H1 (cell line): ENCODE measurements at regions not wholly inside any gene's neighbourhood (a gene's known extent, or its start where the extent isn't known, plus 50 kb on each side); places are given as distances from the start of the nearest gene placed in this dataset.

Experiments
- CTCF ChIA-PET: fragments of 300-600 bp; sonication (Branson Sonifier 250); formaldehyde crosslinking; loops from one replicate; lab custom pipeline; 2021; ENCODE audit not compliant: partially characterized antibody; lab: Charles Lee
- POLR2A ChIA-PET: fragments of 300-600 bp; sonication (Branson Sonifier 250); formaldehyde crosslinking; loops from one replicate; lab custom pipeline; 2021; ENCODE audit warnings: inconsistent platforms; ENCODE audit not compliant: partially characterized antibody; lab: Charles Lee
- DNase-seq, 2 experiments: peaks; one replicate each; pipeline versions ENCODE4 v3.0.0 to v3.0.0-alpha.2; 2010 to 2022; ENCODE audit warnings: low spot score in 2 of 2, low read depth in 1 of 2, mixed read lengths in 1 of 2
- FAIRE-seq: peaks from 2 replicates; lab custom pipeline; 2011; peaks lifted over from hg19 to GRCh38; lab: Jason Lieb, UNC
- H2AFZ ChIP-seq: 2 replicates; pipeline ENCODE4 v1.8.1; 2012; ENCODE audit warnings: low read length, inconsistent platforms
- H2AK5ac ChIP-seq: 2 replicates; pipeline ENCODE4 v1.6.1; 2013; ENCODE audit warnings: low read depth, low read length
- H2BK120ac ChIP-seq: replicated peaks from 2 replicates; pipeline ENCODE3; 2013; ENCODE audit warnings: low read depth, low read length, inconsistent platforms
- H2BK12ac ChIP-seq: 2 replicates; pipeline ENCODE4 v1.6.1; 2013; ENCODE audit warnings: low read depth, low read length
- H2BK15ac ChIP-seq: 2 replicates; pipeline ENCODE4 v1.6.1; 2013; ENCODE audit warnings: low read length
- H2BK20ac ChIP-seq: 2 replicates; pipeline ENCODE4 v1.6.1; 2013; ENCODE audit warnings: low read length
- H2BK5ac ChIP-seq: 2 replicates; pipeline ENCODE4 v1.6.1; 2013; ENCODE audit warnings: low read depth, low read length
- H3K14ac ChIP-seq: 2 replicates; pipeline ENCODE4 v1.6.1; 2013; ENCODE audit warnings: inconsistent platforms; ENCODE audit not compliant: insufficient read length
- H3K18ac ChIP-seq: 2 replicates; pipeline ENCODE4 v1.6.1; 2013; ENCODE audit warnings: low read length; ENCODE audit errors: extremely low read depth
- H3K23ac ChIP-seq: 2 replicates; pipeline ENCODE4 v1.6.1; 2013; ENCODE audit warnings: inconsistent platforms; ENCODE audit not compliant: insufficient read length
- H3K23me2 ChIP-seq: 2 replicates; pipeline ENCODE4 v1.6.1; 2013; ENCODE audit warnings: low read depth, low read length
- H3K27ac ChIP-seq: 2 replicates; pipeline ENCODE4 v1.6.1; 2011; ENCODE audit warnings: low read depth, low read length, inconsistent platforms
- H3K27me3 ChIP-seq, 4 experiments: replicated peaks in 1 of 4; 1 replicate in 1 of 4; 2 replicates in 3 of 4; pipeline versions ENCODE4 v1.6.1 to v1.8.1; 2011 to 2013; ENCODE audit warnings: low read length in 3 of 4, mild to moderate bottlenecking in 3 of 4, inconsistent platforms in 2 of 4, mixed read lengths in 2 of 4, moderate library complexity in 1 of 4; ENCODE audit not compliant: control insufficient read depth in 3 of 4, insufficient read depth in 3 of 4; ENCODE audit errors: extremely low read depth in 1 of 4
- H3K36me3 ChIP-seq, 4 experiments: 2 replicates each; pipeline versions ENCODE4 v1.6.1 to v1.8.1; 2011 to 2013; ENCODE audit warnings: mild to moderate bottlenecking in 4 of 4, low read length in 3 of 4, moderate library complexity in 2 of 4, control low read depth in 1 of 4, inconsistent platforms in 1 of 4; ENCODE audit not compliant: insufficient read depth in 4 of 4, control insufficient read depth in 2 of 4
- H3K4ac ChIP-seq: replicated peaks from 2 replicates; pipeline ENCODE3; 2013; ENCODE audit warnings: low read length, low read depth, mixed read lengths, inconsistent platforms; ENCODE audit not compliant: insufficient read length
- H3K4me1 ChIP-seq, 4 experiments: replicated peaks in 1 of 4; 1 replicate in 1 of 4; 2 replicates in 3 of 4; pipeline versions ENCODE4 v1.6.1 to v1.8.1; 2011 to 2013; ENCODE audit warnings: low read length in 3 of 4, inconsistent platforms in 2 of 4, mixed read lengths in 1 of 4; ENCODE audit not compliant: insufficient read depth in 4 of 4, control insufficient read depth in 3 of 4
- H3K4me2 ChIP-seq, 2 experiments: 2 replicates each; pipeline versions ENCODE4 v1.6.1 to v1.8.1; 2011 to 2013; ENCODE audit warnings: low read depth in 2 of 2, low read length in 2 of 2, control low read depth in 1 of 2, inconsistent platforms in 1 of 2, mild to moderate bottlenecking in 1 of 2; ENCODE audit not compliant: insufficient read depth in 1 of 2
- H3K4me3 ChIP-seq, 4 experiments: fragments of 200-600, 300-600 bp in 1 of 4; sonication (generic), shearing (Covaris generic), sonication (Bioruptor Twin) in 1 of 4; 2 replicates each; pipeline versions ENCODE4 v1.5.1 to v1.8.1; 2011 to 2016; ENCODE audit warnings: low read length in 4 of 4, low read depth in 3 of 4, control low read depth in 2 of 4, inconsistent platforms in 2 of 4, mild to moderate bottlenecking in 2 of 4, mixed read lengths in 1 of 4, moderate library complexity in 1 of 4; ENCODE audit not compliant: insufficient read depth in 2 of 4; ENCODE audit errors: extremely low read depth in 1 of 4
- H3K56ac ChIP-seq: replicated peaks from 2 replicates; pipeline ENCODE3; 2013; ENCODE audit warnings: low read depth, mild to moderate bottlenecking, mixed read lengths, low read length, inconsistent platforms; ENCODE audit not compliant: insufficient read length
- H3K79me1 ChIP-seq: 2 replicates; pipeline ENCODE4 v1.6.1; 2013; ENCODE audit warnings: low read depth, low read length, control low read depth
- H3K79me2 ChIP-seq, 2 experiments: 2 replicates each; pipeline versions ENCODE4 v1.6.1 to v1.8.1; 2012 to 2013; ENCODE audit warnings: low read length in 2 of 2, mild to moderate bottlenecking in 2 of 2, inconsistent platforms in 1 of 2; ENCODE audit not compliant: insufficient read depth in 2 of 2, control insufficient read depth in 1 of 2
- H3K9ac ChIP-seq, 4 experiments: replicated peaks in 1 of 4; 1 replicate in 1 of 4; 2 replicates in 3 of 4; pipeline versions ENCODE4 v1.6.1 to v1.8.1; 2011 to 2013; ENCODE audit warnings: low read depth in 3 of 4, low read length in 3 of 4, control low read depth in 2 of 4, mild to moderate bottlenecking in 2 of 4, moderate library complexity in 2 of 4, inconsistent platforms in 1 of 4; ENCODE audit errors: extremely low read depth in 1 of 4
- H3K9me3 ChIP-seq, 2 experiments: 2 replicates each; pipeline versions ENCODE4 v1.6.1 to v1.8.1; 2012 to 2013; ENCODE audit warnings: mild to moderate bottlenecking in 2 of 2, moderate library complexity in 2 of 2, control low read depth in 1 of 2, inconsistent platforms in 1 of 2, low read depth in 1 of 2, low read length in 1 of 2, mixed read lengths in 1 of 2; ENCODE audit not compliant: insufficient read depth in 2 of 2
- H4K20me1 ChIP-seq, 2 experiments: replicated peaks in 1 of 2; 2 replicates each; pipeline versions ENCODE3 to v1.8.1; 2011 to 2013; ENCODE audit warnings: inconsistent platforms in 2 of 2, low read length in 2 of 2, mild to moderate bottlenecking in 1 of 2; ENCODE audit not compliant: insufficient read depth in 2 of 2, control insufficient read depth in 1 of 2
- H4K5ac ChIP-seq: 2 replicates; pipeline ENCODE4 v1.6.1; 2013; ENCODE audit warnings: low read length, low read depth, mixed read lengths, inconsistent platforms; ENCODE audit not compliant: insufficient read length
- H4K8ac ChIP-seq: 2 replicates; pipeline ENCODE4 v1.8.0; 2013; ENCODE audit warnings: mild to moderate bottlenecking, moderate library complexity, low read length, inconsistent platforms; ENCODE audit not compliant: insufficient read depth; ENCODE audit errors: extremely low read depth
- H4K91ac ChIP-seq: replicated peaks from 2 replicates; pipeline ENCODE3; 2013; ENCODE audit warnings: low read length, mixed read lengths, inconsistent platforms; ENCODE audit not compliant: insufficient read length
- ASH2L ChIP-seq: fragments of 200-600, 300-600 bp; sonication (generic); IDR thresholded peaks from one replicate; pipeline ENCODE4 v1.7.1; 2017; ENCODE audit warnings: low read length
- CREB1 ChIP-seq: IDR thresholded peaks from 2 replicates; pipeline ENCODE4 v1.6.1; 2012; ENCODE audit warnings: inconsistent platforms
- CTBP2 ChIP-seq: IDR thresholded peaks from 2 replicates; pipeline ENCODE4 v1.7.0; 2011; ENCODE audit warnings: borderline replicate concordance, mild to moderate bottlenecking, moderate library complexity, mixed read lengths, low read length; ENCODE audit not compliant: insufficient read depth, insufficient read length
- POLR2A ChIP-seq, 2 experiments: IDR thresholded peaks; 1 replicate in 1 of 2; 2 replicates in 1 of 2; pipeline ENCODE4 v1.6.1; 2011; ENCODE audit warnings: low read depth in 2 of 2, low read length in 2 of 2, mild to moderate bottlenecking in 2 of 2; ENCODE audit errors: control extremely low read depth in 1 of 2
- RBBP5 ChIP-seq: IDR thresholded peaks from 2 replicates; pipeline ENCODE4 v1.7.1; 2012; ENCODE audit warnings: low read depth, mild to moderate bottlenecking, inconsistent platforms, low read length, moderate library complexity, borderline replicate concordance
- SAP30 ChIP-seq: fragments of 300-600 bp; sonication (generic); IDR thresholded peaks from 2 replicates; pipeline ENCODE4 v1.7.1; 2012; ENCODE audit warnings: low read length, moderate library complexity, mild to moderate bottlenecking, inconsistent platforms; ENCODE audit not compliant: insufficient read depth, insufficient replicate concordance
- SUZ12 ChIP-seq: fragments of 200-600 bp; sonication (generic); IDR thresholded peaks from 2 replicates; pipeline ENCODE4 v1.6.1; 2012; ENCODE audit warnings: mild to moderate bottlenecking, inconsistent platforms, low read length, moderate library complexity, mixed read lengths
- ZNF274 ChIP-seq: IDR thresholded peaks from 2 replicates; pipeline ENCODE4 v1.7.0; 2012; ENCODE audit warnings: low read length, borderline replicate concordance; ENCODE audit errors: extremely low read depth
- WGBS, 2 experiments: shearing (Covaris generic) in 1 of 2; methylation state at CpG; one replicate each; pipeline versions ENCODE4 v1.1.6 to v1.1.7; 2013 to 2015; ENCODE audit warnings: low lambda C conversion rate in 2 of 2, mixed read lengths in 2 of 2, inconsistent platforms in 1 of 2, low coverage in 1 of 2, missing lambda C conversion rate in 1 of 2; ENCODE audit not compliant: insufficient replicate concordance in 2 of 2, insufficient coverage in 1 of 2, insufficient read length in 1 of 2; ENCODE audit errors: extremely low coverage in 1 of 2, missing lambda C conversion rate in 1 of 2; 5-methylcytosine and 5-hydroxymethylcytosine counted together
- TF ChIP-seq, protein P1 (sequence below), 3 experiments: IDR thresholded peaks; 1 replicate in 2 of 3; 2 replicates in 1 of 3; pipeline versions ENCODE4 v1.5.1 to v1.6.1; 2011; ENCODE audit warnings: low read length in 3 of 3, mild to moderate bottlenecking in 3 of 3, inconsistent platforms in 2 of 3, low read depth in 1 of 3, moderate library complexity in 1 of 3; ENCODE audit not compliant: insufficient read depth in 1 of 3; ENCODE audit errors: control extremely low read depth in 1 of 3

DNA sequence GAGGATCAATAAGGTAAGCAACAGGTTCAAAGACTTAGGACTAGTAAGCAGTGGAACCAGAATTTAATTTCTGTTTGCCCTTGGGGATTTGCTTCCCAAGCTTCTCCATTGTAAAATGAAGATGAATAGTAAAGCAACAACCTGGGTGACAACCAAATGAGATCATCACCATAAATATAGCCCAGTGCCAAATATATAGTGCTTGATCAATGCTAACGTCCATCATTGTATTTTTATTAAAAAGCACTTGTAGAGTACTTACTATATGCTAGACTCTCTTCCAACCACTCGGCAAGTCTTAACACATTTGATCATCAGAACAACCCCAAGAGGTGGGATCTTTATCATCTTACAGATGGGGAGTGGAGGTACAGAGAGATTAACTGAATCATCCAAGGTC lies 51.5 kb upstream of the NMNAT3 start (continued):
- TF ChIP-seq SUZ12 = no peak

DNA sequence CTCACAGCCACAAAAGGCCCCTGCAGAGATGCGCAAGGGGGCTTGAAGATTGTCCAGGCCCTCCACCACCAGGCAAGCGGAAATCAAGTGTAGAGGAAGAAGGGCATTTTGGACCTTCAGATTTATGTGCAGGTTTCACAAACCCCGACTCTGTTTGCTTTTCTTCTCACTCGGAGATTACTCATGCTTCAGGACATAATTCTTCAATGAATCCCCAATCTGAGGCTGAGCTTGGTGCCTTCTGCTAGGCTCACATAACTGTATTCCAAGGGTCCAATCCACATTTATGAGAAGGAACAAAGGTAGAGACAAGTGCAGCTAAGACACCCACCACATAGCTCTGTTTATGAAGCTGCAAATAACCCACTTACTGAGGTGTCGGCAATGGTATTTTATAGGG lies 50.6 kb upstream of the NMNAT3 start:
- Histone ChIP-seq H3K4me2 (no peak overlapping the region), H3K27ac (no peak overlapping the region), H3K9ac (no peak overlapping the region), H3K14ac (no peak overlapping the region), H3K4me1 (no peaks in the 10 kb centered on the region), H2BK5ac (no peak overlapping the region), H3K23ac (no peak overlapping the region), H3K9me3 (no peaks in the 10 kb centered on the region), H4K91ac (no peak overlapping the region), H4K5ac (no peak overlapping the region), H2BK15ac (no peak overlapping the region), H3K18ac (no peak overlapping the region), H2BK12ac (no peak overlapping the region), H3K23me2 (no peaks in the 10 kb centered on the region), H3K79me2 (no peaks in the 10 kb centered on the region), H3K4me3 (no peak overlapping the region), H3K36me3 (no peaks in the 10 kb centered on the region), H3K79me1 (no peaks in the 10 kb centered on the region), H2BK20ac (no peak overlapping the region), H2AFZ (no peak overlapping the region), H4K8ac (no peak overlapping the region), H4K20me1 (no peaks in the 10 kb centered on the region), H3K27me3 (no peaks in the 10 kb centered on the region), H2AK5ac (no peak overlapping the region), H3K56ac (no peak overlapping the region), H2BK120ac (no peak overlapping the region), H3K4ac (no peak overlapping the region)
- FAIRE-seq = no peak
- WGBS, 2 experiments = 96% methylated on average over 5 of the region's 5 CpGs; no CpG with 5 or more reads in 1 of the 2 experiments
- no peak for TF ChIP-seq ASH2L
- TF ChIP-seq, protein P1, sequence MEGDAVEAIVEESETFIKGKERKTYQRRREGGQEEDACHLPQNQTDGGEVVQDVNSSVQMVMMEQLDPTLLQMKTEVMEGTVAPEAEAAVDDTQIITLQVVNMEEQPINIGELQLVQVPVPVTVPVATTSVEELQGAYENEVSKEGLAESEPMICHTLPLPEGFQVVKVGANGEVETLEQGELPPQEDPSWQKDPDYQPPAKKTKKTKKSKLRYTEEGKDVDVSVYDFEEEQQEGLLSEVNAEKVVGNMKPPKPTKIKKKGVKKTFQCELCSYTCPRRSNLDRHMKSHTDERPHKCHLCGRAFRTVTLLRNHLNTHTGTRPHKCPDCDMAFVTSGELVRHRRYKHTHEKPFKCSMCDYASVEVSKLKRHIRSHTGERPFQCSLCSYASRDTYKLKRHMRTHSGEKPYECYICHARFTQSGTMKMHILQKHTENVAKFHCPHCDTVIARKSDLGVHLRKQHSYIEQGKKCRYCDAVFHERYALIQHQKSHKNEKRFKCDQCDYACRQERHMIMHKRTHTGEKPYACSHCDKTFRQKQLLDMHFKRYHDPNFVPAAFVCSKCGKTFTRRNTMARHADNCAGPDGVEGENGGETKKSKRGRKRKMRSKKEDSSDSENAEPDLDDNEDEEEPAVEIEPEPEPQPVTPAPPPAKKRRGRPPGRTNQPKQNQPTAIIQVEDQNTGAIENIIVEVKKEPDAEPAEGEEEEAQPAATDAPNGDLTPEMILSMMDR (IDR thresholded peaks at IDR 0.05; ENCODE audit: control extremely low read depth in 1 of 3, insufficient read depth in 1 of 3, low read depth in 1 of 3, low read length in 3 of 3) = no peak
- TF ChIP-seq POLR2A (IDR thresholded peaks at IDR 0.05; ENCODE audit: control extremely low read depth in 1 of 2, low read depth in 2 of 2, low read length in 2 of 2) = no peak
- TF ChIP-seq RBBP5 = no peak
- TF ChIP-seq CTBP2 = no peak
- no peak for TF ChIP-seq ZNF274
- TF ChIP-seq SAP30 = no peak
- no peak for TF ChIP-seq CREB1
- ChIA-PET POLR2A (no interaction called here), CTCF (interaction anchor here (3.5 kb wide), 1 partner anchor 10 kb away, joined by 16 read pairs; no protein-coding TSS in a partner anchor)
- no peak for DNase-seq
